Muscle of leg (tissue), 3 donors: ENCODE measurements at regions not wholly inside any gene's neighbourhood (a gene's known extent, or its start where the extent isn't known, plus 50 kb on each side); places are given as distances from the start of the nearest gene placed in this dataset.
A peak's percentile ranks its signal among the peaks of the same experiment; 100 is the strongest.

Experiments
- DNase-seq: peaks from one replicate; pipeline ENCODE4 v3.0.0; 2013
- H3K27ac ChIP-seq: one replicate; pipeline ENCODE4 v1.5.1; 2013; ENCODE audit warnings: mild to moderate bottlenecking, low read length, control low read depth
- H3K27me3 ChIP-seq: one replicate; pipeline ENCODE4 v1.6.1; 2013; ENCODE audit warnings: low read length; ENCODE audit not compliant: control insufficient read depth, insufficient read depth
- H3K36me3 ChIP-seq: one replicate; pipeline ENCODE4 v1.6.1; 2013; ENCODE audit warnings: low read length; ENCODE audit not compliant: control insufficient read depth, insufficient read depth
- H3K4me1 ChIP-seq: one replicate; pipeline ENCODE4 v1.6.1; 2013; ENCODE audit warnings: low read length; ENCODE audit not compliant: control insufficient read depth, insufficient read depth
- H3K4me3 ChIP-seq: one replicate; pipeline ENCODE4 v1.5.1; 2013; ENCODE audit warnings: low read length, control low read depth
- H3K9me3 ChIP-seq: replicated peaks from 2 replicates; pipeline ENCODE4 v1.6.1; 2013; ENCODE audit warnings: low read depth, low read length; ENCODE audit not compliant: control insufficient read depth
- WGBS: methylation state at CpG from one replicate; pipeline ENCODE4 v1.1.5; 2013; ENCODE audit warnings: missing lambda C conversion rate; ENCODE audit not compliant: insufficient coverage; 5-methylcytosine and 5-hydroxymethylcytosine counted together

DNA sequence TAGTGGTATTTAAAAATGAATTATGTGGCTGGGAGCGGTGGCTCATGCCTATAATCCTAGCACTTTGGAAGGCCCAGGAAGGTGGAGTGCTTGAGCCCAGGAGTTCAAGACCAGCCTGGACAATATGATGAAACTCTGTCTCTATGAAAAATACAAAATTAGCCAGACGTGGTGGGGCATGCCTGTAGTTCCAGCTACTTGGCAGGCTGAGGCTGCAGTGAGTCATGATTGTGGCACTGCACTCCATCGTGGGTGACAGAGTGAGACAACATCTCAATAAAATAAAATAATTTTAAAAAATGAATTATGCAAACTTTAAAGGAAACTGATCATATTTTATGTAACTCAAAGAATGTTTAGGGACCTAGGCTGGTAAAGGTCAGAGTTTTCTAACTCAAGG, 310.8 kb upstream of the DMRT1 start:
- WGBS = 100% methylated on average over 1 of the region's 3 CpGs
- no peaks in the 10 kb centered on the region for H3K9me3 ChIP-seq
- no peak overlapping the region for H3K4me3 ChIP-seq
- no peaks in the 10 kb centered on the region for H3K36me3 ChIP-seq
- DNase-seq = peak; percentile 30
- peak overlapping the region; percentile 3 for H3K27ac ChIP-seq
- H3K4me1 ChIP-seq = peaks cover 21% of the 10 kb centered on the region
- no peaks in the 10 kb centered on the region for H3K27me3 ChIP-seq

DNA sequence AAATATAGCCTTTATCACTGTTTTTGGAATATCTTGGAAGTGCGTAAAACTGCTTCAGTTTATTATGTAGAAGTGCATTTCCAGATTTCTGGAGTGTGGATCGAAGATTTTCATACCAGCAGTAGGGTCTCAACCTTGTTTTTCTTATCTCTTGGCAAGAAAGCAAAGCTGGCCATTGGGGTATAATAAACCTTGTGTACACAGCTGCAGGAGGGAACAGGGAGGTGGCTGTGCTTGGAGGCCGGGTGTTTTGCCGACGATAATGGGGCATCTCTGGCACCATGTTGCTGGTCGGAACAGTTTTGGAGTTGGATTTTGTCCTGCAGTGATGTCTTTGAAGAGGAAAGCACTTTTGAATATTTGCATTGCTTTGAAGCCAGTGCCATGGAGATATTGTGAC, 308.8 kb upstream of the DMRT1 start:
- Histone ChIP-seq H3K36me3 (no peaks in the 10 kb centered on the region), H3K4me3 (no peak overlapping the region), H3K27ac (no peak overlapping the region), H3K4me1 (peaks cover 39% of the 10 kb centered on the region), H3K9me3 (no peaks in the 10 kb centered on the region), H3K27me3 (no peaks in the 10 kb centered on the region)
- DNase-seq = no peak
- 63% methylated on average over 4 of the region's 6 CpGs for WGBS

DNA sequence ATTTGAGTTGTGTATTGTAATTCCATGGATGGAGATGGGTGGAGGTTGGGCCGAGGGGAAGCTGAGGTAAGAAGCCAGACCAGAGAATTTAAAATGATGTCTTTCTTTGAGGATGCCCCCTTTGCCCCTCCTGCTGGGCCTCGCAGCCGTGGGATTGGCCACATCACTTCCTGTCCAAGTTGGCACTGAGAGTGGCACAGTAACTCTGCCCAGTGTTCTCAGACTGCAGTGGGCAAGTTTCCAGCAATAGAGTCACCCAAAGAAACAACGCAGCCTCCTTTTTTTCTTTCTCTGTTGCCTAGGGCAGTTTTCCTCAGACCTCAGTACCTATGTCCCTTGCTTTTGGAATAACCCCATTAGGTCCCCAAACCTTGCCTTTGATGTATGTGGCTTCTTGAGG, 306.6 kb upstream of the DMRT1 start:
- Histone ChIP-seq H3K9me3 (peaks cover 3% of the 10 kb centered on the region), H3K27ac (peak overlapping the region; percentile 60), H3K36me3 (no peaks in the 10 kb centered on the region), H3K27me3 (no peaks in the 10 kb centered on the region), H3K4me3 (no peak overlapping the region), H3K4me1 (peaks cover 44% of the 10 kb centered on the region)
- peak; percentile 75 for DNase-seq
- WGBS = 47% methylated on average over 2 of the region's 4 CpGs

DNA sequence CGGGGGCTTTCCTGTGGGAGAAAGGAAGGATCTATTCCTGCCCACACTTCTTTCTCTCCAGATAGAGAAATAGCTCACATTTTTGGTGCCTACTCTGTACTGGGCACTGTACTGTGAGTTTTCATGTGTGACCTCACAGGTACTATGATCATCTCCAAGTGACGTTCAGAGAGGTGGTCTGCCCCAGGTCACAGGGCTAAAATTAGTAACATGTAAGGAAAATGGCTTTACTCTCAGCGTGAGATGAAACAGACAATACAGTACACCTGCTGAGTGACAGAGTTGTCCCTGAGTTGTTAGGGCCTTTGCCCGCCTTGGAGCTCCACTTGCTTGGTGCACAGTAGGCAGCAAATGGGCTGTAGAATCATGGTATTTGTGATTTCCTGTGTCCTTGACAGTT, 306.1 kb upstream of the DMRT1 start:
- peaks cover 44% of the 10 kb centered on the region for H3K4me1 ChIP-seq
- no peaks in the 10 kb centered on the region for H3K27me3 ChIP-seq
- H3K36me3 ChIP-seq = no peaks in the 10 kb centered on the region
- peak overlapping the region; percentile 60 for H3K27ac ChIP-seq
- 67% methylated on average over 2 of the region's 4 CpGs for WGBS
- H3K9me3 ChIP-seq = peaks cover 3% of the 10 kb centered on the region
- no peak overlapping the region for H3K4me3 ChIP-seq
- DNase-seq = no peak

DNA sequence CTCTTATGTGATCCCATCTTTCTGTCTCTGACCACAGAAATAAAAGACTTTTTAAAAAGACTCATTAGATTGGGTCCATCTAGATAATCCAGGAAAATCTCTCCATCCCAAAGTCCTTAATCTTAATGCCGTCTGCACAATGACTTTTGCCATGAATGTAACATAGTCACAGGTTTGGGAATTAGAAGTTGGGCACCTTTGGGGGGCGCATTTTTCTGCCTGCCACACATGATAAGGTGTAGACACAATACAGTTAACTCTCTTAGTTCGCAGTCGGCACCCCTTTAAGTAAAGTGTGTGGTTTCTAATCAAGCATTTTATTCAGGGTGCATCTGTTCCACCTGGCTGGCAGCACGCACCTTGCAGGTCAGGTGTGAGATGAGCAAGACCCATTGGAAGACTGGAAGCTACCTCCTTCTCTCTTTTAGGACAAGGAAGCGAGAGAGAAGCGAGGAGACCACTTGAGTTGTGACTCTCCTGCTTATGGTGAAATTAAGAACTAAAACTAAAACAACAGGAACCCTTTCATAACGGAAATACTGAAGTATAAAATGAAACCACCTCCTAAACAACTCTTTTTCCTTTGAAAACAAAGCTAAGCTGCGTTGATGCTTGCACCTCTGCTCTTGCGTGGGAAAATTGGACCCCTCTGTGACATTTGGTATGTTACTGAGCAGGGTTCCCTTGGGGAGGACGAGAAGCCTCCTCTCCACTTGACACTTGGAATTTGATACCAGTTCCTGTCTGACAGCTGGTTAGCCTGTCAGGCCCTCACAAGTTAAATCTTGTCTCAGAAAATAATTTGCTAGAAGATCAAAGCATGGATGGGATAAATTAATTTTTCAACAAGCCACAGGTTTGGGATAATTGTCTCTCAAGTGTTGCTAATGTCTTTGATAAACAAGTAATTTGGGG, 304.6 kb upstream of the DMRT1 start:
- 80% methylated on average over 1 of the region's 11 CpGs for WGBS
- peak; percentile 62 for DNase-seq
- Histone ChIP-seq H3K27me3 (no peaks in the 10 kb centered on the region), H3K4me1 (peaks cover 44% of the 10 kb centered on the region), H3K4me3 (no peak overlapping the region), H3K9me3 (peaks cover 3% of the 10 kb centered on the region), H3K27ac (peak overlapping the region; percentile 38), H3K36me3 (no peaks in the 10 kb centered on the region)

DNA sequence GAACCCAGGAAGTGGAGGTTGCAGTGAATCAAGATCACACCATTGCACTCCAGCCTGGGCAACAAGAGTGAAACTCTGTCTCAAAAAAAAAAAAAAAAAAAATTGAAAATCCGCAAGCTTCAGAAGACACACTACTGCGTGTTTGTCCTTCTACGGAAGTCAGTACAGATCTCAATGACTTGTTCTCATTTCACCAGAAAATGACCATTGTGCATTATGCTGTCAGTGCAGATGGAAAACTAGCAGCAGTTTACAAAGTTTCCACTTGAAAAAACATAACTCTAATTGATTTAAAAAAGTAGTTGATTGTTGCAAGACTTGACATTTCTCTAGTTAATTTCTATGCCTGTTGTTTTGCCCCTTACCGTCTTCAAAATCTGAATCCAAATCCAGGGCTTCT, 298.0 kb upstream of the DMRT1 start:
- peaks cover 3% of the 10 kb centered on the region for H3K9me3 ChIP-seq
- no peak for DNase-seq
- H3K27ac ChIP-seq = no peak overlapping the region
- no peak overlapping the region for H3K4me3 ChIP-seq
- H3K4me1 ChIP-seq = peaks cover 13% of the 10 kb centered on the region
- no peaks in the 10 kb centered on the region for H3K27me3 ChIP-seq
- no CpG with 5 or more reads among the region's 4 CpGs for WGBS
- H3K36me3 ChIP-seq = no peaks in the 10 kb centered on the region

DNA sequence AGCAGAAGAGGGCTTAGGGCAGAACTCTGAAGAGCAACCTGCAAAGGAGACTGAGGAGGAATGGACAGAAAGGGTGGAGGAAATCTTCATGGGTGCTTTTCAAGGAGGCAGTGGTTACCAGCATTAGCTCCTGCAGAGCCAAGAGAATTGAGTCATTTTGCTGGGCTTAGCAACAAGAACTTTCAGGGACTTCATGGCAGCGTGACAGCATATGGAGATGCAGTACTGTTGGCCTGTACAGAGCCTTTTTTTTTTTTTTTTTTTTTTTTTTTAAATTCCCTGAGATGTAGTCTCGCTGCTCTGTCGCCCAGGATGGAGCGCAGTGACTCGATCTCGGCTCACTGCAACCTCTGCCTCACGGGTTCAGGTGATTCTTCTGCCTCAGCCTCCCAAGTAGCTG, 296.0 kb upstream of the DMRT1 start:
- peak; percentile 70 for DNase-seq
- no CpG with 5 or more reads among the region's 7 CpGs for WGBS
- H3K27ac ChIP-seq = no peak overlapping the region

DNA sequence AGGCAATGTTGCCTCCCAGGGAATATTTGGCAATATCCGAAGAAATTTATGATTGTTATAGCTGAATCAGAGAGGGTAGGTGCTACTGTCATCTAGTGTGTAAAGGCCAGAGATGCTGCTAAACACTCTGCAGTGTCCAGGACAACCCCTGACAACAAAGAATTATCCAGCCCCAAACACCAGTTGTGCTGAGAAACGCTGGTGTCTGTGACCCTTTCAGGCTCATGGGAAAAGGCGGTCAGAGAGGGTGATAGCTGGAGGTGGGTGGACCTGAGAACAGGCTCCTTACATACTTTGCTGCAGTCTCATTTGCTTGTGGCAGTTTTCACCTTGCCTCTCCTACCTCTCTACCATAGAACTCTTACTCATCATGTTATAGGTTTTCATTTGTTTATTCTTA, 295.3 kb upstream of the DMRT1 start:
- Histone ChIP-seq H3K4me1 (peaks cover 19% of the 10 kb centered on the region), H3K36me3 (peaks cover 3% of the 10 kb centered on the region), H3K4me3 (no peak overlapping the region), H3K27ac (no peak overlapping the region), H3K27me3 (no peaks in the 10 kb centered on the region), H3K9me3 (no peaks in the 10 kb centered on the region)
- DNase-seq = peak; percentile 36
- WGBS = no CpG with 5 or more reads among the region's 3 CpGs

More for the DNA sequence above, 296.0 kb upstream of the DMRT1 start:
- Histone ChIP-seq H3K9me3 (no peaks in the 10 kb centered on the region), H3K27me3 (no peaks in the 10 kb centered on the region), H3K4me1 (peaks cover 19% of the 10 kb centered on the region), H3K36me3 (peaks cover 3% of the 10 kb centered on the region), H3K4me3 (no peak overlapping the region)

DNA sequence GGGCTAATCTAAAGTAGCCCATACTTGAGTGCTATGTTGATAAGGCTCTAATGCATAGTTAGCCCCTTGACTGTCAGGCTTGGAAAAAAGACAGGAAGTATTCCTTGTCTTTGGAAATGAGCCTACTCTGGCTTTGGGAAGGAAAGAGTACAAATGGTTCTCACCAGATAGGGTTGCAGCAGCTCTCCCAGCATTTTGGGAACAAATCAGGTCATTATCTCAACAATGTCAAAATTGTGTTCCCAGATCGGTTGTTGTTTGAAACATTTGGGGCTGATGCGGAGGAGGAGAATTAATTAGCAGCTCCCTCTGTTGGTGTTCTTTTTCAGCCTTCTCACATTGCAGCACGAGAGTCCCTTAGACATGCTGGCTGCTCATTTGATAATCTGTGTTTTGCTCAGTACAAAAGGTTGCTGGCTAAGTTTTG, 294.7 kb upstream of the DMRT1 start:
- no CpG with 5 or more reads among the region's 3 CpGs for WGBS
- Histone ChIP-seq H3K27ac (peak overlapping the region; percentile 66), H3K4me1 (peaks cover 21% of the 10 kb centered on the region), H3K27me3 (no peaks in the 10 kb centered on the region), H3K4me3 (peak overlapping the region; percentile 11), H3K9me3 (no peaks in the 10 kb centered on the region), H3K36me3 (peaks cover 3% of the 10 kb centered on the region)
- DNase-seq = peak; percentile 81

DNA sequence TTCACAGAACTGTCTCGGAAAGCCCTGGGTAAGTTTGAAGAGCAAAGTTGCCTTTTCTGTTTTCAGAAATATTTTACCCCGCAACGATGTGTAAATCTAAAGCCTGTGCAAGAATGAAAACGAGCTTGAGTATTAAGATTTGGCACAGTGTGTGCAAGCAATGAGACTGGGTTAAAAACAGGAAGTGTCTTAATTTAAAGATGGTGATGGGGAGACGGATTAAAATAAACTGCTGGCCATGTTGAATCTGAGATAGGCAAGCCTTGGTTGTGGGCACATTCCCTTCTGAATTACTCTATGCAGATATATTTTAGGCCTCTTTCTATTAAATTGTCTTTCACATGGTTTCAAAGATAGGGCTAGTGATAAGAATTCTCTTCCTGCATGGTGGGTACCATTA, 294.2 kb upstream of the DMRT1 start:
- Histone ChIP-seq H3K36me3 (peaks cover 3% of the 10 kb centered on the region), H3K4me1 (peaks cover 22% of the 10 kb centered on the region), H3K4me3 (no peak overlapping the region), H3K27ac (peak overlapping the region; percentile 66), H3K27me3 (no peaks in the 10 kb centered on the region), H3K9me3 (no peaks in the 10 kb centered on the region)
- DNase-seq = no peak
- 20% methylated on average over 3 of the region's 5 CpGs for WGBS
